ENCODE measurements at regions not wholly inside any gene's neighbourhood (a gene's known extent, or its start where the extent isn't known, plus 50 kb on each side); places are given as distances from the start of the nearest gene placed in this dataset.

DNA sequence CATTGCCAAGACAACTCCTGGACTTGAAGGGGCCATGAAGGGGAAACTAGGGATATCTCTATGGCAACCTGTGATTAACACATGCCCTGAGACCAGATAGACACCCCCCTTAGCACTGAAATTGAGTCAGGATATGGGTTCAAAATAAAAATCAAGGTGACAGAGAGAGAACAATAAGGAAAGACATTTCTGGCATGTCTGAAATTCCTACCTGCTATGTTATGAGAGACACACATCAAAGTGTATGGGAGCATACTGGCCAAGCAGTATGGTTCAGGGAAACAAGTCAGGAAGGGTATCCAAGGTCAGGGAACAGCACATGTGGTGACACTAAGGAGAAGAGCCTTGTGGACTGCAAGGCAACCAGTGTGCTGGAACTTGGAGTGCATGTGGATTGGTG is 388.7 kb downstream of the SHQ1 start (continued):
- TF ChIP-seq HDAC6 (IDR thresholded peaks at IDR 0.05; ENCODE audit: low read depth, low read length) (no peak), POLR2AphosphoS5 (IDR thresholded peaks at IDR 0.05; ENCODE audit: low read depth, low read length) (no peak), SP2 (IDR thresholded peaks at IDR 0.05; ENCODE audit: low read length) (no peak), CEBPB (IDR thresholded peaks at IDR 0.05; ENCODE audit: low read depth, low read length) (no peak), GABPA (IDR thresholded peaks at IDR 0.05; ENCODE audit: borderline replicate concordance, insufficient read depth, low read length) (no peak), ZNF274 (IDR thresholded peaks at IDR 0.05; ENCODE audit: borderline replicate concordance, extremely low read depth, low read length) (no peak), KDM5A (IDR thresholded peaks at IDR 0.05; ENCODE audit: low read length) (no peak), BCL11A (IDR thresholded peaks at IDR 0.05; ENCODE audit: low read depth in 2 of 2, low read length in 2 of 2) (no peak), NRF1 (IDR thresholded peaks at IDR 0.05; ENCODE audit: low read depth, low read length) (no peak)

All from H1 (cell line).